LHCN-M2 (cell line): ENCODE measurements at regions not wholly inside any gene's neighbourhood (a gene's known extent, or its start where the extent isn't known, plus 50 kb on each side); places are given as distances from the start of the nearest gene placed in this dataset.
A peak's percentile ranks its signal among the peaks of the same experiment; 100 is the strongest.

Experiments used
- DNase-seq: peaks from one replicate; pipeline ENCODE4 v3.0.0-alpha.2; 2012; ENCODE audit warnings: low read depth

DNA sequence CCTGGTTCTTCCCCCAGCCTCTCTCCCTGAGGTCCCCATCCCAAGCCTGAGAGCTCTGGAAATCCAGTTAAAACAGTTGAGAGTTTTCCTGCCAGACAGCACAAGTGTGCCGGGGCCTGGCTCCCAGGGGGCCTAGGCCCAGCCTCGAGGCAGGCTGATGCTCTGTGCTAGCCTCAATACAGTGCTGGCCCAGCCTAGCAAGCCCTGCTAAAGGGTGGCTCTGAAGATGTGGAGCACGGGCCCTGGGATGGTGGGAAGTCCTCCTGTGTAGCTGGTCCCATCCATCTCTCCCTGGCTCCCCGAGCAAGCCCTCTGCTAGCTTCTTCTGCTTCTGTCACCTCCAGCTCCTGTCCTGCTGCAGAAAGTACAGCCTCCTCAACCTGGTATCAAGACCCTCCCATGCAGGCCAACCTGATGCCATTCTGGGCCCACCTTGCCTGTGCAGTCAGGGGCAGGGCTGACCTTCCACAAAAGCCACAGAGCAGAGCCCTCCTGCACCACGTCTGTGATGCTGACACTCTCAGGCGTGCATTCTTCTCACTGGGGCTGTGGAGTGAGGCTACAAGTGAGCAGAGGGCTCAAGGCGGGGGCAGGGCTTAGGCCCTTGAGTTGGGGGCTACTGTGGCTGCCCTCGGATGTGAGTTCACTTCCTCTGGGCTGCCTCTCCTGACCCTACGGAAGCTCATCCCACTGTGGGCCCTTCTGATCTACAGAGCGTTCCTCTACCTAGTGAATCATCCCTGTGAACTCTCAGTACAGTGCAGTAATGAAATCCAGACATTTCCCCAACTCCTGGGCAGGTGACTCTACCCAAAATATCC lies 60.1 kb upstream of the LAPTM4A start:
- DNase-seq: no peak

DNA sequence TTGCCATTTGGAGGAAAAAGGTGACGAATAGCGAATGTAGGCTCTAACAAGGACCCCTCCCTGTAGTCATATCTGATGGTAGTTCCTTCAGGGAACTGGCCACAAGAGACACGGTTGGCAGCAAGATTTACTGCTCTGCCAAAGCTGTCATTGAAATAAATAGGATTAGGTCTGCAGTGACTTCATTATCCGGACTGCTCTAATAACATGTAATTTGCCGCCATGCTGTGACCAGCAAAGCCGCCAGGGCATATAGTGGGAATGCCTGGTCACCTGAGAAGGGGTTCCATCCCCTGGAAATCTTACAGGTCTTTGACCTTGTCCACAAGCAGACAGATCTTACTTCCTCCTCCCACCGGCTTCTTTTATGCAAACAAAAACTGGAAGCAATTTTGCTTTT lies 59.4 kb upstream of the LAPTM4A start:
- DNase-seq: no peak

DNA sequence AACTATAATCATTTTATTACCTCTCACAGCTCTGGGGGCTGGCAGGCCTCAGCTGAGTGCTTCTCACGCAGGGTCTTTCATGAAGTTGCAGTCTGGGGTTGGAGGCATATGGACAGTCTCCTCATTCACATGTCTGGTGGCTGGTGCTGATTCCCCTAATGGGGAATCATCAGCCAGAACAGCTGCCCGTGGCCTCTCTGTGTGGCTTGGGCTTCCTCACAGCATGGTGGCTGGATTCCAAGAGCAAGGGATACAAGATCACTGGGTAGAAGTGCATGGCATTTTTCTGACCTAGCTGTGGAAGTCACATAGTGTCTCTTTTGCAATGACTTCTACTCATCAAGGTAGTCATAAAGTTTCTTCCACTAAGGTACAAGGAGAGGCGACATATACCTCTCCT lies 59.0 kb upstream of the LAPTM4A start:
- no peak for DNase-seq

DNA sequence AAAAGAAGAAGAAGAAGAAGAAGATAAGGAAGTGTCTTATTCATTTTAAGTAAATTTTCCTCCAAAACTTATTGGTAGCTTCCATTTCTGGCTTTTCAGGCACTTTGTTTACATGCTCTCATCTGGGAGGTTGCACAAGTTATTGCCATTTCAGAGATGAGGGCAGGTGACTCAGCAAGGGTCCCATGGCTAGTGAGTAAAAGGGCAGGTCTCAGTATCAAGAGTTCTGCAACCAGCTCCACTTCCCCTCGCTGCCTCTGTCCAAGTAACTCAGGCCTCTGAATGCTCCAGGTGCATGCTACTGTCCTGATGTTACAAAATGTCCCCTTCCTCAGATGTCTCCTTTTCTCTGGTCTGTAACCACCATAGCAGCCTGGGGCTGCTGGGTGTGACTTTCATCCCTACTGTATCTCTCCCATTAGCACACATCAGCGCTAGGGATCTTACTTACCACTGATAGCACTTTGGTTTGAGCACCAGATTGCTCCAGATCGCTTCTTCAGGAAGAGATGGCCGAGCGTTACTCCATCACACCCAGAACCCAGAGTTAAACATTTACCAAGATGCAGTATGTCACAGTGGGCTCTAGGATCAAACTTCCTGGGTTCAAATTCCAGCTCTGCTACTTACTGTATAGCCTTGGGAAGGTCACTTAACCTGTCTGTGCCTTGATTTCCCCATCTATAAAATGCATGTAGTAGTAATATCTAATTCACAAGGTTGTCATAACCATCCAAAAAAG lies 57.4 kb upstream of the LAPTM4A start:
- DNase-seq: peak; percentile 39

DNA sequence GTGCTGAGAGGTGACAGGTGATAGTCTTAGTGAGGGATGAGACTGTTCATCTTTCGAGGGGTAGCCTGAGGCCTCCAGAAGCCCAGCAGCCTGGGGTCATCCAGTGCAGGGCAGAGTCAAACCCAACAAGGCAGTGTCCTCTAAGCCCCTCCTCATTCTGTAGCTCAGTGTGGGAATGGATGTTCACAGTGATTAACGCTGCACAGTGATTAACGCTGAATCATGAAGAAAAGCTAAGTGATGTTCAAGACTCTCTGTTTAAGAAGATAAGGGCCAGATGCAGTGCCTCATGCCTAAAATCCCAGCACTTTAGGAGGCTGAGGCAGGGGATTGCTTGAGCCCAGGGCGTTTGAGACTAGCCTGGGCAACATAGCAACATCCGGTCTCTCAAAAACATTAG lies 56.3 kb upstream of the LAPTM4A start:
- no peak for DNase-seq

DNA sequence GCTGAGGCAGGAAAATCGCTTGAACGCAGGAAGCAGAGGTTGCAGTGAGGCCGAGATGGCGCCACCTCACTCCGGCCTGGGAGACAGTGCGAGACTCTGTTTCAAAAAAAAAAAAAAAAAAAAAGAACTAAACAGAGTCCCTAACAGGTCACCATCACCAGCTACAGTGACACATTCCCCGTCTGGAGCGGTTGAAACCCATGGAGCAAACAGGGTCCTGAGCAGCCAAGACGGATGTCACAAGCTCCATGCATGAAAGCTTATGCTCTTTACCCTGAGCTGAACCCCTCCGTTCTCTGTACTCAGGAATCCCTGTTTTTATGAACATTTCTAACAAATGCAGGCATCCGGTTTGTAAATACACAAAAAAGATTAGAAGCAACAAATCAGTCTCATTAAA lies 55.9 kb upstream of the LAPTM4A start:
- no peak for DNase-seq

DNA sequence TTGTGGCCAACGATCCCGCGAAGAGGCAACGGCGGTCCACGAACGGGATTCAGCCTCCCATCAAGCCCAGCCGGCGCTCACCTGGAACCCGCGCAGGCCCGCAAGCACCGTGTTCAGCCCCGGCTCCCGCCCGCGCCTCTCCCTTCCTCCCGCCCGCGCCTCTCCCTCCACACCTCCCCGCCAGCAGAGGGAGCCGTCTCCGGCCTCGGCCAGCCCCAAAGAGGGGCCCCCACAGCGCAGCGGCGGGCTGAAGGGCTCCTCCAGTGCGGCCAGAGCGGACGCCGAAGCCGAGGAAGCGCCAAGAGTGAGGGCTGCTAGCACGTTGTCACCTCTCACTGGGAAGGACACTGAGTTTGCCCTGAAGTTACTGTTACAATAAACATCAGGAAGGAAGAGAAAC lies 55.3 kb upstream of the LAPTM4A start:
- no peak for DNase-seq

DNA sequence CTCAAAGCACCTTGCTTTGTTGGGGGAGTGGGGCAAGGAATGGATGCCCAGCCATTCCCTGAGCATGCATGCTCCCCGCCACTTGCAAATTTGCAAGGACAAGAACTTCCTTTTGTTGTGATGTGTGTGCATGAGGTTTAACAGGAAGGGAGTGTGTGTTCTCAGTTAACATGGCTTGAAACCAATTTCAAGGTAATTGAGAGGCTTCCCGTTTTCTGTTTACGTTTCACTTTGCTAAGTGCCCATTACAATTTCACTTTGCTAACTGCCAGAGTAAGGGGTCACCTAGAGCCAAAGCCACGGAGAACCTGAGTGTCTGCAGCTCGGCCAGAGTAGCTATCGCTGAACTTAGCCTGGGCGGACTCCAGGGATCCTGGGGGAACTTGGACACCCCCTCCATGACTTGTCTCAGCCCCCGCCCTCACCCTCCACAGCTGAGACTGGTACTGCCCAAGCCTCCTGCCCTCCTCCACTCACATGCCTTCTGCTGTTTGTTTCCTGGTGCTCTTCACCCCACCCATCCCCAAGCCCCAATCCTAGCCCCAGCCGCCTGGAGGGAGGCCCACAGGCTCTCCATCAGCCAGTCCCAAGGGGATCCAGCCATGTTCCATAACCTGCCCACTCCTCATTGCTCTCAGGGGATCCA lies 53.6 kb upstream of the LAPTM4A start:
- no peak for DNase-seq

DNA sequence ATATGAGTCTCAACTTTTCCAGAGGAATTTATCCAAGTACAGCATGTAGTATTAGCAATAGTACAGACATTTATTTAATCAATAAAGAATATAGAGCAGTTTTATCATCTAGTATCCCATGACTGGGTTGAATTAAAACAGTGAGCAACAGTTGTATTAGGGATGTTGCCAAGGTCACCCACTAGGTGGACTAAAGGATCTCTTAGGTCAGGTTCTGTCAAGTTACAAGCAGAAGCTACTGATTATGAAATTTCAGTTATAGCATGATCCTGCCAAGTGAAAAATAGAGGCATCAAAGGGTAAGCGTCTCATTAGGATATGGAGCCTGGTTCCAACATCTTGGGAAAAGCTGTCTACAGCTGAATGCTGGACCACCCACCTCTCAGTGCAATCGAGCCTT lies 52.1 kb upstream of the LAPTM4A start:
- peak; percentile 50 for DNase-seq
